Fibroblast of pulmonary artery (primary cell): ENCODE measurements at regions not wholly inside any gene's neighbourhood (a gene's known extent, or its start where the extent isn't known, plus 50 kb on each side); places are given as distances from the start of the nearest gene placed in this dataset.
"Not testable (repeated sequence)": the region's sequence is repeated elsewhere in the genome, so short reads cannot be mapped to it uniquely, and the experiment has no call there.

Experiments
- DNase-seq: peaks from one replicate; pipeline ENCODE4 v3.0.0-alpha.2; 2010; ENCODE audit warnings: low read depth
- H3K4me3 ChIP-seq: replicated peaks from 2 replicates; pipeline ENCODE4 v1.5.1; 2011; ENCODE audit warnings: low read depth, mild to moderate bottlenecking, control low read depth, low read length, moderate library complexity
- TF ChIP-seq, protein P1 (sequence below): IDR thresholded peaks from 2 replicates; pipeline ENCODE4 v1.5.1; 2011; ENCODE audit warnings: mild to moderate bottlenecking, control low read depth, low read length, inconsistent platforms; ENCODE audit errors: missing control alignments

GRCh38 chr6:939526-940252, 246.8 kb upstream of the EXOC2 start:
- no peak for DNase-seq
- H3K4me3 ChIP-seq: no peak overlapping the region
- TF ChIP-seq, protein P1, sequence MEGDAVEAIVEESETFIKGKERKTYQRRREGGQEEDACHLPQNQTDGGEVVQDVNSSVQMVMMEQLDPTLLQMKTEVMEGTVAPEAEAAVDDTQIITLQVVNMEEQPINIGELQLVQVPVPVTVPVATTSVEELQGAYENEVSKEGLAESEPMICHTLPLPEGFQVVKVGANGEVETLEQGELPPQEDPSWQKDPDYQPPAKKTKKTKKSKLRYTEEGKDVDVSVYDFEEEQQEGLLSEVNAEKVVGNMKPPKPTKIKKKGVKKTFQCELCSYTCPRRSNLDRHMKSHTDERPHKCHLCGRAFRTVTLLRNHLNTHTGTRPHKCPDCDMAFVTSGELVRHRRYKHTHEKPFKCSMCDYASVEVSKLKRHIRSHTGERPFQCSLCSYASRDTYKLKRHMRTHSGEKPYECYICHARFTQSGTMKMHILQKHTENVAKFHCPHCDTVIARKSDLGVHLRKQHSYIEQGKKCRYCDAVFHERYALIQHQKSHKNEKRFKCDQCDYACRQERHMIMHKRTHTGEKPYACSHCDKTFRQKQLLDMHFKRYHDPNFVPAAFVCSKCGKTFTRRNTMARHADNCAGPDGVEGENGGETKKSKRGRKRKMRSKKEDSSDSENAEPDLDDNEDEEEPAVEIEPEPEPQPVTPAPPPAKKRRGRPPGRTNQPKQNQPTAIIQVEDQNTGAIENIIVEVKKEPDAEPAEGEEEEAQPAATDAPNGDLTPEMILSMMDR: no peak

GRCh38 chr6:938916-939315, 246.0 kb upstream of the EXOC2 start:
- DNase-seq: no peak
- H3K4me3 ChIP-seq: no peak overlapping the region
- TF ChIP-seq, protein P1: no peak

GRCh38 chr6:938271-938905, 245.4 kb upstream of the EXOC2 start:
- H3K4me3 ChIP-seq: no peak overlapping the region
- TF ChIP-seq, protein P1: no peak
- DNase-seq: no peak

- no peak overlapping the region for H3K4me3 ChIP-seq
- DNase-seq: no peak
- TF ChIP-seq, protein P1: no peak
These were observed 242.6 kb upstream of the EXOC2 start for GRCh38 chr6:935582-935981.

GRCh38 chr6:934686-935085, 241.7 kb upstream of the EXOC2 start:
- TF ChIP-seq, protein P1: no peak
- no peak for DNase-seq
- no peak overlapping the region for H3K4me3 ChIP-seq

- H3K4me3 ChIP-seq, DNase-seq: not testable (repeated sequence)
These were observed 239.0 kb upstream of the EXOC2 start for GRCh38 chr6:931919-932318.

- H3K4me3 ChIP-seq: no peak overlapping the region
- TF ChIP-seq, protein P1: no peak
- no peak for DNase-seq
These were observed 234.2 kb upstream of the EXOC2 start for GRCh38 chr6:927157-927556.
